NCI-H526 (cell line): ENCODE measurements at regions not wholly inside any gene's neighbourhood (a gene's known extent, or its start where the extent isn't known, plus 50 kb on each side); places are given as distances from the start of the nearest gene placed in this dataset.
A peak's percentile ranks its signal among the peaks of the same experiment; 100 is the strongest.
"Not testable (repeated sequence)": the region's sequence is repeated elsewhere in the genome, so short reads cannot be mapped to it uniquely, and the experiment has no call there.

Experiments
- DNase-seq, 2 experiments: peaks; one replicate each; lab custom pipeline; 2025; lab: John Stamatoyannopoulos, UW

- DNase-seq: no peak
Measured at GRCh38 chr5:91315701-91316100, 67.4 kb downstream of the ARRDC3 start.

- DNase-seq: no peak
Measured at GRCh38 chr5:91313757-91314673, 69.1 kb downstream of the ARRDC3 start.

GRCh38 chr5:91312698-91313097 lies 70.4 kb downstream of the ARRDC3 start:
- no peak for DNase-seq

GRCh38 chr5:91311697-91312501 lies 71.2 kb downstream of the ARRDC3 start:
- DNase-seq: no peak

- no peak for DNase-seq
Measured at GRCh38 chr5:91311168-91311696, 71.9 kb downstream of the ARRDC3 start.

- not testable (repeated sequence) for DNase-seq
Measured at GRCh38 chr5:91308157-91308556, 75.0 kb downstream of the ARRDC3 start.

- DNase-seq: no peak
Measured at GRCh38 chr5:91307048-91307447, 76.1 kb downstream of the ARRDC3 start.

GRCh38 chr5:91306497-91306896 lies 76.6 kb downstream of the ARRDC3 start:
- DNase-seq: no peak

- no peak for DNase-seq
Measured at GRCh38 chr5:91305640-91306039, 77.5 kb downstream of the ARRDC3 start.

- not testable (repeated sequence) for DNase-seq
Measured at GRCh38 chr5:91304015-91304414, 79.1 kb downstream of the ARRDC3 start.

GRCh38 chr5:91302958-91303357 lies 80.2 kb downstream of the ARRDC3 start:
- no peak for DNase-seq

- no peak for DNase-seq
Measured at GRCh38 chr5:91302305-91302704, 80.8 kb downstream of the ARRDC3 start.

GRCh38 chr5:91301106-91301846 lies 81.8 kb downstream of the ARRDC3 start:
- no peak for DNase-seq

- no peak for DNase-seq
Measured at GRCh38 chr5:91297994-91298393, 85.1 kb downstream of the ARRDC3 start.

GRCh38 chr5:91296674-91297143 lies 86.4 kb downstream of the ARRDC3 start:
- DNase-seq: no peak

- DNase-seq: peak; percentile 6 to 46
Measured at GRCh38 chr5:91296102-91296501, 87.0 kb downstream of the ARRDC3 start.

- no peak for DNase-seq
Measured at GRCh38 chr5:91293131-91293530, 90.0 kb downstream of the ARRDC3 start.

- no peak for DNase-seq
Measured at GRCh38 chr5:91291628-91292569, 91.2 kb downstream of the ARRDC3 start.

GRCh38 chr5:91288118-91288916 lies 94.8 kb downstream of the ARRDC3 start:
- DNase-seq: no peak

GRCh38 chr5:91285062-91285461 lies 98.1 kb downstream of the ARRDC3 start:
- DNase-seq: not testable (repeated sequence)
